ENCODE measurements at regions not wholly inside any gene's neighbourhood (a gene's known extent, or its start where the extent isn't known, plus 50 kb on each side); places are given as distances from the start of the nearest gene placed in this dataset.

- CTCF ChIA-PET: interaction anchor here (1.3 kb wide), 1 partner anchor 309 kb away, joined by 3 read pairs; no protein-coding TSS in a partner anchor
Observed at GRCh38 chr4:141348573-141348972, 127.9 kb downstream of the ZNF330 start.

GRCh38 chr4:141349236-141349635, 128.5 kb downstream of the ZNF330 start:
- Histone ChIP-seq H3K9me2 (no peaks in the 10 kb centered on the region), H3K36me3 (replicated peaks in 1 of 2; ENCODE audit: control insufficient read depth in 1 of 2, insufficient read depth in 2 of 2, low read length in 1 of 2) (no peaks in the 10 kb centered on the region), H3K9me3 (no peaks in the 10 kb centered on the region), H2AFZ (ENCODE audit: low read depth) (no peak overlapping the region), H3K9ac (no peak overlapping the region), H3K4me1 (ENCODE audit: control insufficient read depth in 1 of 2, insufficient read depth in 2 of 2, low read depth in 1 of 2, low read length in 1 of 2) (peaks cover 11 to 32% of the 10 kb centered on the region in 2 experiments; a peak in 3 of 4 replicates), H3F3A (replicated peaks; ENCODE audit: insufficient read depth) (peaks cover 11% of the 10 kb centered on the region), H4K20me1 (ENCODE audit: insufficient read depth) (no peaks in the 10 kb centered on the region), H3K4me3 (ENCODE audit: low read depth in 2 of 2, low read length in 1 of 2) (no peak overlapping the region), H3K79me2 (ENCODE audit: insufficient read depth) (no peaks in the 10 kb centered on the region), H3K27ac (ENCODE audit: low read depth in 2 of 2, low read length in 1 of 2) (no peak overlapping the region), H3K4me2 (no peak overlapping the region), H3K27me3 (ENCODE audit: insufficient read depth) (no peaks in the 10 kb centered on the region)
- DNase-seq: no peak
- CTCF ChIA-PET: no interaction called here
- no peak for TF ChIP-seq POLR2AphosphoS5 (IDR thresholded peaks at IDR 0.05; ENCODE audit: low read depth, low read length)
- TF ChIP-seq SMC3 (IDR thresholded peaks at IDR 0.05; ENCODE audit: low read depth, low read length): no peak
- TF ChIP-seq EP300 (IDR thresholded peaks at IDR 0.05; ENCODE audit: borderline replicate concordance in 1 of 2, low read depth in 1 of 2, low read length in 1 of 2): no peak
- TF ChIP-seq EZH2phosphoT487 (IDR thresholded peaks at IDR 0.05; ENCODE audit: borderline replicate concordance, low read depth): no peak
- no peak for TF ChIP-seq FOSL2 (IDR thresholded peaks at IDR 0.05; ENCODE audit: borderline replicate concordance, low read depth)
- no peak for TF ChIP-seq RFX5 (IDR thresholded peaks at IDR 0.05; ENCODE audit: low read length)
- TF ChIP-seq RCOR1 (IDR thresholded peaks at IDR 0.05; ENCODE audit: low read length): no peak
- no peak for TF ChIP-seq NRF1 (IDR thresholded peaks at IDR 0.05; ENCODE audit: low read depth, low read length)
- no peak for TF ChIP-seq MXI1 (IDR thresholded peaks at IDR 0.05; ENCODE audit: low read depth, low read length)
- POLR2A ChIA-PET: no interaction called here

More at GRCh38 chr4:141348573-141348972, 127.9 kb downstream of the ZNF330 start:
- H3K4me1 ChIP-seq (ENCODE audit: control insufficient read depth in 1 of 2, insufficient read depth in 2 of 2, low read depth in 1 of 2, low read length in 1 of 2): peaks cover 11 to 31% of the 10 kb centered on the region in 2 experiments; a peak in 3 of 4 replicates
- no peaks in the 10 kb centered on the region for H3K79me2 ChIP-seq (ENCODE audit: insufficient read depth)
- DNase-seq: no peak
- H3K9me3 ChIP-seq: no peaks in the 10 kb centered on the region
- H3F3A ChIP-seq (replicated peaks; ENCODE audit: insufficient read depth): peaks cover 11% of the 10 kb centered on the region
- no peak overlapping the region for H3K4me2 ChIP-seq
- WGBS (ENCODE audit: low lambda C conversion rate): 77% methylated on average over 1 of the region's 1 CpG
- no peaks in the 10 kb centered on the region for H3K27me3 ChIP-seq (ENCODE audit: insufficient read depth)
- POLR2A ChIA-PET: no interaction called here
- no peaks in the 10 kb centered on the region for H4K20me1 ChIP-seq (ENCODE audit: insufficient read depth)
- H3K9ac ChIP-seq: no peak overlapping the region
- no peak overlapping the region for H3K4me3 ChIP-seq (ENCODE audit: low read depth in 2 of 2, low read length in 1 of 2)
- H3K9me2 ChIP-seq: no peaks in the 10 kb centered on the region
- H2AFZ ChIP-seq (ENCODE audit: low read depth): no peak overlapping the region
- H3K27ac ChIP-seq (ENCODE audit: low read depth in 2 of 2, low read length in 1 of 2): no peak overlapping the region
- TF ChIP-seq TAF1 (IDR thresholded peaks at IDR 0.05; ENCODE audit: borderline replicate concordance, low read depth, low read length): no peak
- no peak for TF ChIP-seq SMC3 (IDR thresholded peaks at IDR 0.05; ENCODE audit: low read depth, low read length)
- no peak for TF ChIP-seq RCOR1 (IDR thresholded peaks at IDR 0.05; ENCODE audit: low read length)
- no peak for TF ChIP-seq FOXJ3 (CRISPR knock-in tag; IDR thresholded peaks at IDR 0.05)
- TF ChIP-seq SIN3A (IDR thresholded peaks at IDR 0.05; ENCODE audit: borderline replicate concordance, low read depth, low read length): no peak
- no peaks in the 10 kb centered on the region for H3K36me3 ChIP-seq (replicated peaks in 1 of 2; ENCODE audit: control insufficient read depth in 1 of 2, insufficient read depth in 2 of 2, low read length in 1 of 2)

Data from SK-N-SH (cell line).